HEK293 (cell line): ENCODE measurements at regions not wholly inside any gene's neighbourhood (a gene's known extent, or its start where the extent isn't known, plus 50 kb on each side); places are given as distances from the start of the nearest gene placed in this dataset.
"Not testable (repeated sequence)": the region's sequence is repeated elsewhere in the genome, so short reads cannot be mapped to it uniquely, and the experiment has no call there.

Source experiments
- CTCF ChIA-PET: fragments of 350-600 bp; formaldehyde crosslinking; extraction: SDS; loops from one replicate; lab custom pipeline; 2021; ENCODE audit warnings: antibody characterized with exemption; lab: Yijun Ruan, JAX
- POLR2A ChIA-PET: fragments of 300-600 bp; formaldehyde crosslinking; extraction: SDS; loops from one replicate; lab custom pipeline; 2020; ENCODE audit warnings: antibody characterized with exemption, inconsistent platforms; lab: Yijun Ruan, JAX
- H3K27ac ChIP-seq: fragments of 200-500 bp; sonication (Bioruptor generic); 2 replicates; pipeline ENCODE4 v1.5.1; 2014; ENCODE audit warnings: low read depth, low read length, control low read depth, inconsistent platforms; ENCODE audit errors: extremely low read depth
- H3K36me3 ChIP-seq, 2 experiments: fragments of 200-500 bp in 1 of 2; sonication (Bioruptor generic) in 1 of 2; 1 replicate in 1 of 2; 2 replicates in 1 of 2; pipeline ENCODE4 v1.5.1; 2014 to 2017; ENCODE audit warnings: inconsistent platforms in 2 of 2, low read length in 2 of 2; ENCODE audit not compliant: control insufficient read depth in 2 of 2, insufficient read depth in 1 of 2
- H3K4me1 ChIP-seq: fragments of 200-500 bp; sonication (Bioruptor generic); 2 replicates; pipeline ENCODE4 v1.5.1; 2014; ENCODE audit warnings: mild to moderate bottlenecking, low read length, inconsistent platforms; ENCODE audit not compliant: control insufficient read depth, insufficient read depth
- H3K4me3 ChIP-seq: 2 replicates; pipeline ENCODE4 v1.5.1; 2011; ENCODE audit warnings: low read depth, mild to moderate bottlenecking, control low read depth, low read length, moderate library complexity
- H3K9me3 ChIP-seq: fragments of 200-500 bp; sonication (Bioruptor generic); 2 replicates; pipeline ENCODE4 v1.5.1; 2014; ENCODE audit warnings: low read depth, low read length, inconsistent platforms; ENCODE audit not compliant: control insufficient read depth, insufficient read depth
- BCL11A ChIP-seq: fragments of 450-650 bp; formaldehyde crosslinking; IDR thresholded peaks from 2 replicates; pipeline ENCODE4 v1.5.1; 2016; ENCODE audit warnings: low read depth, missing biosample characterization, missing genetic modification characterization
- EGR2 ChIP-seq: fragments of 450-650 bp; formaldehyde crosslinking; IDR thresholded peaks from 2 replicates; pipeline ENCODE4 v1.5.1; 2016; ENCODE audit warnings: low read depth, missing biosample characterization, missing genetic modification characterization
- GFI1B ChIP-seq: fragments of 450-650 bp; formaldehyde crosslinking; IDR thresholded peaks from 2 replicates; pipeline ENCODE4 v1.5.1; 2016; ENCODE audit warnings: missing biosample characterization, missing genetic modification characterization
- GLI2 ChIP-seq: fragments of 450-650 bp; formaldehyde crosslinking; IDR thresholded peaks from 2 replicates; pipeline ENCODE4; 2017; ENCODE audit warnings: missing biosample characterization, missing genetic modification characterization, low read depth, borderline replicate concordance
- TSHZ1 ChIP-seq: fragments of 450-650 bp; formaldehyde crosslinking; IDR thresholded peaks from 2 replicates; pipeline ENCODE4 v1.5.1; 2016; ENCODE audit warnings: missing biosample characterization, missing genetic modification characterization, borderline replicate concordance
- ZEB2 ChIP-seq: fragments of 450-650 bp; formaldehyde crosslinking; IDR thresholded peaks from 2 replicates; pipeline ENCODE4 v1.5.1; 2016; ENCODE audit warnings: missing biosample characterization, missing genetic modification characterization
- ZFP69B ChIP-seq: fragments of 450-650 bp; formaldehyde crosslinking; IDR thresholded peaks from 2 replicates; pipeline ENCODE4 v1.5.1; 2016; ENCODE audit warnings: missing biosample characterization, missing genetic modification characterization
- ZNF148 ChIP-seq: fragments of 450-650 bp; formaldehyde crosslinking; IDR thresholded peaks from 2 replicates; pipeline ENCODE4 v1.5.0; 2017; ENCODE audit warnings: missing biosample characterization, missing genetic modification characterization, borderline replicate concordance
- ZNF280C ChIP-seq: fragments of 450-650 bp; formaldehyde crosslinking; IDR thresholded peaks from 2 replicates; pipeline ENCODE4 v1.5.1; 2016; ENCODE audit warnings: missing biosample characterization, missing genetic modification characterization
- ZNF366 ChIP-seq: fragments of 450-650 bp; formaldehyde crosslinking; conservative IDR thresholded peaks from 2 replicates; pipeline ENCODE4 v1.5.1; 2016; ENCODE audit warnings: missing biosample characterization, missing genetic modification characterization
- ZNF488 ChIP-seq: fragments of 450-650 bp; formaldehyde crosslinking; IDR thresholded peaks from 2 replicates; pipeline ENCODE4 v1.5.1; 2016; ENCODE audit warnings: missing biosample characterization, missing genetic modification characterization
- ZNF596 ChIP-seq: fragments of 450-650 bp; IDR thresholded peaks from 2 replicates; pipeline ENCODE4 v1.5.0; 2018; ENCODE audit warnings: missing biosample characterization, mild to moderate bottlenecking, missing genetic modification characterization, moderate library complexity
- ZNF623 ChIP-seq: fragments of 450-650 bp; formaldehyde crosslinking; IDR thresholded peaks from 2 replicates; pipeline ENCODE4 v1.5.1; 2016; ENCODE audit warnings: missing biosample characterization, missing genetic modification characterization
- ZNF645 ChIP-seq: fragments of 450-650 bp; formaldehyde crosslinking; IDR thresholded peaks from 2 replicates; pipeline ENCODE4; 2016; ENCODE audit warnings: missing biosample characterization, missing genetic modification characterization
- ZNF785 ChIP-seq: fragments of 450-650 bp; formaldehyde crosslinking; IDR thresholded peaks from 2 replicates; pipeline ENCODE4 v1.5.1; 2016; ENCODE audit warnings: missing biosample characterization, missing genetic modification characterization
- ZNF791 ChIP-seq: fragments of 450-650 bp; formaldehyde crosslinking; IDR thresholded peaks from 2 replicates; pipeline ENCODE4 v1.5.1; 2016; ENCODE audit warnings: missing biosample characterization, missing genetic modification characterization
- ZNF792 ChIP-seq: fragments of 450-650 bp; formaldehyde crosslinking; IDR thresholded peaks from 2 replicates; pipeline ENCODE4 v1.5.1; 2016; ENCODE audit warnings: missing biosample characterization, missing genetic modification characterization
- ZSCAN30 ChIP-seq: fragments of 450-650 bp; IDR thresholded peaks from 2 replicates; pipeline ENCODE4 v1.5.1; 2018; ENCODE audit warnings: missing biosample characterization, mild to moderate bottlenecking, missing genetic modification characterization, moderate library complexity

GRCh38 chr1:110267260-110267659, 57.1 kb downstream of the KCNC4 start:
- Histone ChIP-seq H3K27ac (no peak overlapping the region), H3K9me3 (no peaks in the 10 kb centered on the region)

GRCh38 chr1:110272045-110272444, 61.9 kb downstream of the KCNC4 start:
- H3K4me1 ChIP-seq: no peaks in the 10 kb centered on the region
- H3K27ac ChIP-seq: no peak overlapping the region
- ChIA-PET CTCF (interaction anchor here (1.1 to 1.6 kb wide), 3 partner anchors 63 to 67 kb away, joined by 3 to 5 read pairs (median 3); partner anchors contain the start of gene RBM15), POLR2A (no interaction called here)
- H3K9me3 ChIP-seq: no peaks in the 10 kb centered on the region
- H3K36me3 ChIP-seq: no peaks in the 10 kb centered on the region
- H3K4me3 ChIP-seq: no peak overlapping the region
- TF ChIP-seq ZNF645 (tag by site-specific recombination) (no peak), ZNF366 (tag by site-specific recombination) (no peak), ZNF280C (no peak), ZNF785 (tag by site-specific recombination) (no peak), ZSCAN30 (no peak), GFI1B (tag by site-specific recombination) (no peak), ZNF596 (tag by site-specific recombination) (no peak), ZNF791 (tag by site-specific recombination) (no peak), ZEB2 (no peak), BCL11A (tag by site-specific recombination) (no peak)
- TF ChIP-seq, all 188 proteins: peak for 0

More at GRCh38 chr1:110267260-110267659, 57.1 kb downstream of the KCNC4 start:
- POLR2A ChIA-PET: no interaction called here
- Histone ChIP-seq H3K4me1 (no peaks in the 10 kb centered on the region), H3K4me3 (no peak overlapping the region), H3K36me3 (no peaks in the 10 kb centered on the region)
- CTCF ChIA-PET: interaction anchor here (0.8 kb wide), 1 partner anchor 179 kb away, joined by 3 read pairs; no protein-coding TSS in a partner anchor
- TF ChIP-seq GLI2 (tag by site-specific recombination) (no peak), ZNF623 (tag by site-specific recombination) (no peak), ZNF148 (tag by site-specific recombination) (no peak), ZNF792 (tag by site-specific recombination) (no peak), EGR2 (tag by site-specific recombination) (0 out of 2 replicates have a peak, but pooled peaks have one; percentile 3), ZNF488 (no peak), TSHZ1 (tag by site-specific recombination) (no peak), ZFP69B (tag by site-specific recombination) (no peak)

- H3K4me1 ChIP-seq, H3K27ac ChIP-seq, POLR2A ChIA-PET, H3K9me3 ChIP-seq, H3K4me3 ChIP-seq, H3K36me3 ChIP-seq: not testable (repeated sequence)
- CTCF ChIA-PET: interaction anchor here (1.5 to 1.6 kb wide), 2 partner anchors 39 to 65 kb away, joined by 4 to 5 read pairs; no protein-coding TSS in a partner anchor
These were observed 63.7 kb downstream of the KCNC4 start for GRCh38 chr1:110273832-110274231.
